GM19372 (cell line): ENCODE measurements at regions not wholly inside any gene's neighbourhood (a gene's known extent, or its start where the extent isn't known, plus 50 kb on each side); places are given as distances from the start of the nearest gene placed in this dataset.

Experiments used
- ATAC-seq: cut with Tn5 transposase; IDR thresholded peaks from one replicate; pipeline ENCODE4 v1.9.1; 2021; ENCODE audit warnings: mild to moderate bottlenecking, low read depth, moderate library complexity; ENCODE audit not compliant: unreplicated experiment

DNA sequence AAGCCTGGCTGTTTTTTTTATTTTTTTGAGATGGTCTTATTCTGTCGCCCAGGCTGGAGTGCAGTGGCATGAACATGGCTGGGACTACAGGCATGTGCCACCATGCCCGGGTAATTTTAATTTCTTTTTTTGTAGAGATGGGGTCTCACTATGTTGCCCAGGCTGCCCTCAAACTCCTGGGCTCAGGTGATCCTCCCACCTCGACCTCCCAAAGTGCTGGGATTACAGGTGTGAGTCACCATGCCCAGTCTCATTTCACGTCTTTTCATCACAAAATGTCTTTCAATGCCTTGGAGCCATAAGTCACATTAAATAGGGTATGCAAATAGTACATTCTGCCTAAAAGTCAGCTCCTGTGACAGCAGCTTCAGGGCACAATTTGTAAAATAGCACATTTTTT, 52.8 kb downstream of the SOX2 start:
- no peak for ATAC-seq

DNA sequence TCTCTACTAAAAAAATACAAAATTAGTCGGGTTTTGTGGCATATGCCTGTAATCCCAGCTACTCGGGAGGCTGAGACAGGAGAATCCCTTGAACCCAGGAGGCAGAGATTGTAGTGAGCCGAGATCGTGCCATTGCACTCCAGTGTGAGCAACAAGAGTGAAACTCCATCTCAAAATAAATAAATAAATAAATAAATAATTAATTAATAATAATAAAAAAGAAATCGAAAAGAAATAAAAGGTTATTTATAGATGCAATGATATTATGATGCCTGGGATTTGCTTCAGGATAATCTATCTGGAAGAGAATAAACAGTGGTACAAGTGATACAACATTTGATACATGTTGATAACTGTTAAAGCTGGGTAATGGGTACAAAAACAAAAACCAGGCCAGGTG, 58.6 kb downstream of the SOX2 start:
- ATAC-seq, result no peak

DNA sequence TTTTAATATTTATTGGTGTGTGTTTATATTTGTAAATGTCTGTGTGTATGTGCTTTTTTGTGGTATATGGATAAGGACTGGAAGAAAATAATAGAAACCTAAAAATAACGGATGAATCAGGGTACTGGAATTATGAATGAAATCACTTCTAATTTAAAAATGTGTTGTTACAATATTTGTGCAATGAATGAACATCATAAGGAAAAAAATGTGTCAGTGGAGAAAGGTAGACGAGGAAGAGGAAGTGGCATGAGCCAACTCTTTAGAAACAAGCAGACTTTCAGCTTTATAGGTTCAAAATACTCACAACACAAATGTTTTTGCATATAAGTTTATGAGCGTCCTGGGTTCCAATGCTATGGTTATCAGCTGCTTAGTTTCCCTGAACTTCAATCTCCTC, 59.4 kb downstream of the SOX2 start:
- no peak for ATAC-seq

DNA sequence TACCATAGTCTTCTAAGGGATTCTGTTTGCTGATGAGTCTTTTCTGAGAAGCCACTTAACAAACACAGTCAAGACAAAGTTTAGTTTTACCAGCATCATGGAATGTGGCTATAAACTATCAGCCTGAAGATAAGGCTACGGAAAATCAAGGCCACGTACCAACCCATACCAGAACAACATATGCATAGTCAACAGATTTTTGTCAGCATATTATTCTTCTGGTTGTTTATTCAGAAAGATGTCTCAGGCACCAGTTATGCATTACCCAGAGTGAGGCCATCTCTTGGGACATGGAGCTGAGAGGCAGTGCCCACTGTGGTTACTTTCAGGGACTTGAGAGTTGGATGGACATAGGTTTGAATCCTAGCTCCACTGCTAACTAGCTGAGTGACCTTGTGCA, 60.4 kb downstream of the SOX2 start:
- no peak for ATAC-seq

DNA sequence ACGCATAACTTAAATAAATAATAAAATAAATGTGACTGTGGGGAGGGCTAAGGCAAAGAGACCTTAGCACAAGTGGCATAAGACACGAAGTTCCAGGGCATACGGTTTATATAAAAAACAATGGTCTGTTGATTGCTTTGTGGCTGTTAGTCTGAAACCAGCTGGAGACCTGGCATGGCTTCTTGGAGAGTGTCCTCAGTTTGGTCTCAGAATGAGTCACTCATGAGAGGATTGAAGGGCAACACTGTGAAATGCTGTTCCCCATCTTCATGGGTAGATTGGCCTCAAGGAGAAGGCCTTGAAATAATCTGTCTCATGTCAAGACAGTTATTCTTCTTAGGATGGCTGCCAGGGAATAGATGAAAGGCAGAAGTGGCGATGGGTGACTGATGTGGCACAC, 62.2 kb downstream of the SOX2 start:
- ATAC-seq, result no peak

DNA sequence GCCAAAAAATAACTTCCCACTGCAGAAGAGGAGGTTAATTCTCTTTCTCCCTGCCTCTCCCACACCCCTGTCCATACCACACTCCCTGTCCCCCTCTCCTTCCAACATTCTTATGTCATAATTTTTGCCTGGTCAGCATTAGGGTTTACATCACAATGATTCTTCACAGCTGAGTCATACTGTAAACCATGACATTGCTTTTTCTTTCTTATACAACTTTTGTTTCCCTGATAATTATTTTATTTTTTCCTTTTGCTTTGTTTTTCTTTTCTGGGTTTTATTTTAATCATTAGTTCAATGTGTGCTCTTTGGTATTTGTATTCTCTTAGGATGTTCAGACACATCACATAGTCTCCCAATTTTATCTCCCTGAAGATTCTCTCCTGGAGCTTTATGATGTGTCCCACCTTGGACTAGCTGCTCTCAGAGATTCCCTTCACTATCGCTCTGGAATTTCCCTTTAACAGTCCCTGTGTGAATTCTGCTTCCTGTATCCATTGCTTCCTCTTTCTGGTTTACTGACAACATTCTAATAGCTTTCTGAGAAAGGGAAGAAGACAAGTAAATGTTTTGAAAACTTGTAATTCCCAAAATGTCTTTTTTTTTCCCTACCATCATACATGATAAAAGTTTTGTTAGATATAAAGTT, 70.7 kb downstream of the SOX2 start:
- ATAC-seq, result no peak

DNA sequence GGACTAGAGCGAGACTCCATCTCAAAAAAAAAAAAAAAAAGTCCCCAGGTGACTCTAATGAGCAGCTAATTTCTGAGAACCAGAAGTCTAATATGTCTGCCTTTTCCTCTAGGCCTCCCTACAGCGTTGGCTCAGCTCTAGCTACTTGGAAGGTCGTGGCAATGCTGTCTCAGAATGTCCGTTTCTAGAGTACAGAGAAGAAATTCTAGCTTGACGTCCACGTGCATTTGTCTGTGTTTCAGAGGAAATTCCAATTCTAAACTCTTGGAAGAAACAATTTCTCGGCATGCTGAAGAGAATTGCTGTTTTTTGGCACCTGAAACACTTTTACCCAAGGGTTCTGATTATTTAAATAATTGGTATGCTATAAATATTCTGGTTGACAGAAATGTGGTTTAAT, 78.8 kb downstream of the SOX2 start:
- ATAC-seq, result no peak

DNA sequence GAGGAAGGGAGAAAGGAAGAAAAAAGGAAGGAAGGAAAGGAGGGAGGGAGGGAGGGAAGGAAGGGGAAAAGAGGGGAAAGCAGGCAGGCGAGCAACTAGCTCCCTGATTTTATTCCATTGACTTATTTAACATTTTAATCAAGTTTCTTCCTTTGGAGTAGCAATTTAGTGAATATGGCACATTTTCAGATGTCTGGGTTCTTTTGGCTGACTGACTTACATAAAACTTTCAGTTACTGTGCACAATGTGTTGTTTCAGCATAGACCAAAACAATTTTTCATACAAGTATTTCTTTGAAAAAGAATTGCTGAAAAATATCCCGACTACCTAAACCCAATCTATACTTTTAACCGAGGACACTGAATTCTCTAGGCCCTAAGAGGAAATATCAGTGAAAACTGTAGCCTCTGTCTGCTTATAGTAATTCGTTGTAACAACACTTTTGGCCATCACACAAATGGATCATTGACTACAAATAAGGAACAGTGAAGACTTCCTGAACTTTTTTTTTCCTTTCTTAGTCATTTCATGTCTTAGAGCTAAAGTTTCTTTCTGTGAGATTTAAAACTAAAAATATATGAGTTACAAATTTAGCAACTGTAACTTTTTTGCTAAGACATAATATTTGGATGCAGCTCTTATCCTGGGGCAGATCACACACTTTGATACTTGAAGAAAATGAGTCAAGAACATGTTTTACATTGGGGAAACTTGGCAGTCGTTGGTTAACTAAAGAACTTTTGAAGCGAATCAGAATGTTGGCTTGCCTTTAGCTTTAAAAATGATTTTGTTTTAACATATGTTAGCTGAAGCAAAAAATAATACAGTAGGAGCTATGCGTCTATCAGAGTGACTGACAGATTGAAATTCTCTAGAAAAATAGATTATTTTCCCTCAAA, 79.6 kb downstream of the SOX2 start:
- ATAC-seq, result no peak

DNA sequence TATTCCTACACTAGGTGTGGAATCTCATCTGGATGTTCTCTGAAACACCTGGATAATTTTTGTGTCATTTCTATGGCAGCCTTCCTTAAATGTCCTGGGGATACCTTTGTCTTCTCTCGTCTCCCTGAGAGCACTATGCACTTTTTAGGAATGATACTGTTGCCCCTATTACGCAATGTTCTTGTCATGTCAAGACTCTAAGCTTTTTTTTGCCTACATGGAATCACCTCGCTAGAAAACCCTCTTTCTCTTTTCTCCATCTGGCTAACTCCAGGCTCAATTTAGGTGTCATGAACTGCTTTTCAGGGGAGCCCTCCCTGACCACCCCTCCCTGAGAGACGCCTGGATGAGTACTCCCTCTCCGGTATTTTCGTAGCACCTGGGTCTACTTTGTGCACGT, 81.3 kb downstream of the SOX2 start:
- ATAC-seq, result no peak

DNA sequence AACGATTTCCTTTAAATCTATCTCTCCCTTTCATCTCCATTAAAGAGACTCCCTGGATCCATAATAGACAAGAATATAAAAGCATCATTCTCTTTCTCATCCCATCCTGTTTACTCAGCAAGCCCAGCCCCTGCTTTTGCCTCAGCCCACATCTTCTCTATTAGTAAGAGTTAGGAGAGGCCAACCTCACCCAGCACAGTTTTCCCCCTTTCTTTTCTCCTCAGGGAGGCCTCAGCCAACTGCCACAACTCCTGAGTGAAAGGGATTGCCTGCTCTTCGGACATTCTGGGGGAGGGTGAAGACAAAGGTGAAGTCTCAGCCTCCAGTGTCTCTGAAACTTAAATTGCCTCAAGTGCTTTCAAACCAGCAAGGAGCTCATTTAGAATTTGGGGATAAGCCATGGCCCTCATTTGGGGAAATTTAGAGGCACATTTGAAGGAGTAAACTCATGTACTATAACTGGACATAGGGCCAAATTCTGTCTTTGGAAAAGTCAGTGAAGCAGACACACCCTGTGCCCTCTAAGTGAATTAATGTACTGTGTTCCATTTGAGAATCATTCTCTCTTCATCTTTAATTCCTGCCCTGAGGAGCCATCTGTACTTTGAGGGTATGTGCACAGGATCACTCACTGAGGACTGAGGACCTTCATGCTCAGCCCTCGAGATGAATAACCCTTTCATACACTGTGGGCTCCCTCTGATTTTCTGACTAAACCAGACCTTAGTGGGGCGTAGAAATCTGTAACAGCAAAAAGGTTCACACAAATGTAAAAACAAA, 82.5 kb downstream of the SOX2 start:
- no peak for ATAC-seq

DNA sequence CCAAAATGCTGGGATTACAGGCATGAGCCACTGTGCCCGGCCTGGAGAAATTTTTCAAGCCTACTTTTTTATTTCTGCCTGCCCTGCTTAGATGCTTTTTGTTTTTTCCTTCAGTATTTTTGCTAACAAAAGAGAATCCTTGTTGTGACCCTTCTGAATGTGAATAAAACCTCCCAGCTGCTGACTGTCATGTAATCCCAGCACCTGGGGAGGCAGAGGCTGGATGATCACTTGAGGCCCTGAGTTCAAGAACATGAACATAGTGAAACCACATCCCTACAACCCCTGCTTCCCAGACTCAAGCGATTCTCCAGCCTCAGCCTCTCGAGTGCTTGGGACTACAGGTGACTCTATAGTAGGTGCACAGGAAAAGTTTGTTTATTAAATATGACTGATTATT, 84.9 kb downstream of the SOX2 start:
- ATAC-seq, result no peak

DNA sequence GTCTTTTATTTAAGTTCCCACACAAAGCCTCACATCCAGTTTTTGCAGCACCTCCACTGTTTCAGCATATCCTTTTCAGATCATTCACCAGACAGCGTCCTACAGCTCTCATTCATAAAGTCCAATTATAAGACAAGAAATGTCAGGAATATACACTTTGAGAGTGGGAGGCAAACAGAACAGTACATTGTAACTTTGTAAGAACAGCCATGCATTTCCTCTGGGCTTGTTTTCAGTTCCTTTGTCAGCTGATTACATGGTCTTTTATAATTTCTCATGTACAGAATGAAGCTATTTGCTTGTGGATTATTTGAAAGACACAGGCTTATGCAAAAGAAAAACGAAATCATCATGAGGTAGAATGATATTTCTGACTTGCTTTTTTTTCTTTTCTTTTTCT, 85.7 kb downstream of the SOX2 start:
- no peak for ATAC-seq

DNA sequence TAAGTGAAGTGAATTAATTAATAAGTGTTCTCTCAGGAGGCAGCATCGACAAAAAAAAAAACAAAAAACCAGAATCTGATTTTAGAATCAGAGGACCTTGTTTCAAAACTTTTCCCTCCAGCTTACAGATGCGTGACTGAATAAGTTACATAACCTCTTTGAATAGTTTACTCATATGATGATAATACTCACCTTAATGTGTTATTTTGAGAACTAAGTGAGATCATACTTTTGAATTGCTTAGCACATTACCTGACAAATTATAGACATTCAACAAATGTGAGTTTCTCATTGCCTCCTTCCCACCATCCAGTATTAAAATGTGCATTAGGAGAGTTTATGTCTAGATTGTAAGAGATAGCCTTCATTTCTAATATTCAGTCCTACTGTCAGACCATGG, 94.0 kb downstream of the SOX2 start:
- no peak for ATAC-seq

DNA sequence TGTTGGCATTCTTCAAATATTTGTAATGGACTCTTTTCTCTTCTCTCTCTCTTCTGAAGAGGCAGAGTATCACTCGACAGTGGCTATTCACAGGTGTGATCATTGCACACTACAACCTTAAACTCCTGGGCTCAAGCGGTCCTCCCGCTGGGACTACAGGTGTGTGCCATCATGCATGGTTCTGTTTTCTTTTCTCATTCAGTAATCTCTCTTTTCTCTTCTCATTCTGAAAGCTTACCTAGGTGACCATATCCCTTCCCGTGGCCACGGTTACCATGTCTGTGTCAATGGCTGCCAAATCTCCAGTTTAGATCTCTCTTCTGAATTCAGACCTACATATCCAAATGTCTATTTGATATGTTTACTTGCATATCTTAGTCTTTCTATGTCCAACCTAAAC, 96.3 kb downstream of the SOX2 start:
- no peak for ATAC-seq

DNA sequence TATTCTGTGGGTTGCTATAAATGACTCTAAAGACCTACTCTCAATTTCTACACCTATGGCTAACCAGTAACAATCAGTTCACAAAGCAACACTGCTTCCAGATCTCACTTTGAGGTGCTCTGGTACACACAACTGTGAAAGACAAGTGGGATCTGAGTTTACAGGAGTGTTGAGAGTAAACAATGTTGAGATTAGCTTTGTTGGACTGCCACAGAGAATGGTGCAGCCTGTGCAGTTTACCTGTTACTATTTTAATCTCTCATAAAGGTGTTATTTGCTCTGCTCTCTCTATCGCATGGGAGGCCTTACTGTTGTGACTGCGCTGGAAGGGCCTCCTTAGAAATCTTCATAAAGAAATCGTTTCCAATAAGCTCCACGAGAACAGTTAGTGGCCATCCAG, 112.0 kb downstream of the SOX2 start:
- no peak for ATAC-seq

DNA sequence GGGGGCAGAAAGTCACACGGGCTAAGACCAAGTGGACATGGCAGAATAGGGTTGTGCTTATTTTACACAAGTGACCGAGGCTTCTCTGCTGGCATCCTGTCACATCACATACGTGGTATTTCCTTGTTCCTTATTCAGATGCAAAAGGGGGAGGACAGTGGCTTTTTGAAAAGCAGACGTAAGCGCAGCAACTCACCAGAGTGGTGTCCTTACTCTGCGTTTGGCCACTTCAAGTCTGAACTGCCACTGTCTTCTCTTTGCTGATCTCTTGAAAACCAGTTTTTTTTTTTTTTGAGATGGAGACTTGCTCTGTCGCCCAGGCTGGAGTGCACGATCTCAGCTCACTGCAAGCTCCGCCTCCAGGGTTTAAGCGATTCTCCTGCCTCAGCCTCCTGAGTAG, 113.2 kb downstream of the SOX2 start:
- ATAC-seq, result no peak

DNA sequence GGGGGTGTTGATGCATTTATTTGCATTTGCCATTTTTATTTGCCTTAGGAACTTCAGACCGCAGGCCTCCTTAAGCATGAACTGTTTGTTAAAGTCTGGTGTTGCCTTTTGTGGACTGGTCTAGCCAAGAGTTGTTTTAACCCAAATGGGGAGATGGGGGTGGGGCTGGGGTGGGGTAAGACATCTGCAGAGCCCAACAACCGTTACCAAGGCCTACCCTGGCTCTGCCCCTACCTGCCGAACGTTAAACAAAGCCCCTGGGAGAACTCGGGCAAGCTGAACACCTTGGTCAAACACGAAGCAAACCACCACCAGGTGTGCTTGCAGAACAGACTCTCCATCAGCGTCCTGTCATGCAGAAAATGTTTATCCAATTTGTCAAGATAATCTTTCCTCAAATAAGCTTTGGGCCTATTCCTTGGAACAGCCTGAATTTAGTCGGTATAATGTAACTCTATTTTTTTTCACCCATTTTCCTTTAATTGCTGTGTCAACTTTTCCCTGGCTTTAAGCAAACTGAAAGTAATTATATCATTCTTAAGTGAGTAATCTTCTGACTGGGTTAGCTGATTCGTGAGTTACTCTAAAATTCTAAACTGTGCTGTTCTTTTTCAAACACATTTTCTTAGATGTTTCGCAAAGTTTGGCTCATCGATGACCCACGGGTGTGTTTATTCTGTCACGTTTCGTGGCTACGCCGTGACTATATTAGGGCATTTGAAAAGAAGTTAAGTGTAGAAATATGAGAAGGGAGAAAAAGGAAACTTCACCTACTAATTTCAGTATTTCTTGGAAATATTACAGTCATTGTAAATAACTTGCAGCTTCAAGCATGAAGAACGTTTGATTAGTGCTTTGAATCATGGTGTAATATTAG, 127.6 kb downstream of the SOX2 start:
- ATAC-seq, result no peak

DNA sequence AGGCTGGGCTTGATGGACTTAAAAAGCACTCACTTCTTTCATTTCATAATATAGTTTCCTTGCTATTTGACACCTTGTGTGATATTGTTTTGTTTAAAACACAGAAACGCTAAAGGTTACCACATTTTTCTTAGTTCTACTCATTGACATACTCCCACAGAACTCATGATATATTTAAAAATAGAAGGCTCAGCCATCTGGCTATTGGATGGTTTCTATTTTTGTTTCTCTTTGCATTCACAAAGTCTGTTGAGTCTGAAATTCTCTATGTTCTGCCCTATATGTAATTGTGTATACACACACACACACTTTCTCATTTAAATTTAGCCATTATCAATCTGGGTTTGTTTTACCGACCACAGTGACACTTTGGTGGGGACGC, 128.2 kb downstream of the SOX2 start:
- ATAC-seq, result no peak

DNA sequence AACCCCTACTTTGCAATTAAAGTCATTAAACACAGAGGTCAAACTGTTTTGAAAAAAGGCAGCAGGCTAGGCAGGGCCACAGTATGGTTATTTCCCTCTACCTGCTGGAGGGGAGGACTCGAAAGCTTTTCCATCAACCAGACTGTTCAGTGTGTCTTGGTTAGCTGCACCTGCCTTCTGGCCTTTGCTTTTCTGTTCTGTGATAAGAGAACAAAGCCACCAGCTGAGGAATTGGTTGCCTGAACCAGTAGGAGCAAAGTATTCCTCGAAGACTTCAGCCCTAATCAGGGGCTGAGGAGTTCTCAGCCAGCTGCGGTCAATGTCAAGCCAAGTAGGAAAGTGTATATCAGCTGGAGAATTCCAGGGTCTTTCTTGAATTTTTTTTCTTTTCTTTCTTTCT, 132.5 kb downstream of the SOX2 start:
- no peak for ATAC-seq

DNA sequence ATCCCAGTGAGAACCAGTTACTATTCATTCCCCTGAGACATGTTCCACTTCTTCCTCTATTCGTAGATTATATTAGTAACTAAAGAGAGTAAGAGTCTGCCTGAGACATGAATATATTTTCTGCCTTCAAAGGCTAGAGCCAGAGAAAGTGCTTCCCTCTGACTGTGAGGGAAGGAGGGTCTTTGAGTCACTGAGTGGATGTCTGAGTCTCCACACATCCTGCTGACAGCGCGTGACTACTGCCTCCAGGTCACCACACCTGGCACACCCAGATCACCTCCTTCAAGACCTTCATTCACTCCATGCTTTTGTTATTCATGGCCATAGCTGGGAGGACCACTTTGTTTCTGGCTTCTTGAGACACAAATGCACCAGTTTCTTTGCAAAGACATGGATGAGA, 135.6 kb downstream of the SOX2 start:
- ATAC-seq, result no peak

DNA sequence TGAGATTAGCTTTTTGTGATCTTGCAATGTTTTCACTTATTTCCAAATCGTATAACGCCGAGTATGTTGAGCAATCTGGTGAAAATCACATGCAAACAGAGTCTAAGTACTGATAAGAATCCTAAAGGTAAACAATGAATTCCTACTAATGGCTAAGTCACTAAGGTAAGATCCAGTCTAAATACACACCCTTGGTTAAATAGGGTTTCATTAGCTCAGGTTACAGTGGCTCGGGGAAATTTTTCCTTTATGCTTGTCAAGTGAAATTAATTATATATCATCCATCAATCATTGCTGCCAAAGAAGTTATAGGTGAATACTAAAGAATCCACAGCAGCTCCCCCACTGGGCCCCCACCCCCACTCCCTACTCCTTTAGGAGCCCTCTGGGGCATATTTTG, 139.3 kb downstream of the SOX2 start:
- no peak for ATAC-seq
